ENCODE measurements at regions not wholly inside any gene's neighbourhood (a gene's known extent, or its start where the extent isn't known, plus 50 kb on each side); places are given as distances from the start of the nearest gene placed in this dataset.

DNA sequence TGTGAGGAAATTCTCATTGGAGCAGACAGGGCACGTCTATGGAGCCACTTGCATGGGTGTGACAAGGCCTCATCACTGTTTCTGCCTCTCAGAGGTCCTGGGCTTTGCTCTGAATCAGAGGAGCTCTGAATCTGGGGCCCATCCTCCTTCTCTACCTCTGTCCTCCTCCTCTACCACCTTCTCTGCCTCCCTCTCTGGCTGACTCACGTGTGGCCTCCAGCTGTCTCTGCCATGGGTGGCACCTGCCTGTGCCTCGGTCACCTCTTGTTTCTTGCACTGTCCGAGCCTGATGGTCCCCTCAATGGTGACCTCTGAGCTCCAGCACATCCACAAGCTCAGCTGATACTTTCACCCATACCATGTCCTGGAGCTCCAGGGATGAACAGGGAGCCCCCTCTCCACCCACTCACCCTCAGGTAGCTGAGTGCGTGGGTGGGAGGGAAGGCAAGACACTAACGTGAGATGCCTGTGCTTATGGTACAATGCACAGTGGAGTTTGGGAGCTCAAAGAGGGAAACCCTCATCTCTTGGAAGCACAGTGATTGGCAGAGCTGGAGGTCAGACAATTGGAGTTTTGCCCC, 116.4 kb upstream of the CRHR1 start:
- TF ChIP-seq, protein P1, sequence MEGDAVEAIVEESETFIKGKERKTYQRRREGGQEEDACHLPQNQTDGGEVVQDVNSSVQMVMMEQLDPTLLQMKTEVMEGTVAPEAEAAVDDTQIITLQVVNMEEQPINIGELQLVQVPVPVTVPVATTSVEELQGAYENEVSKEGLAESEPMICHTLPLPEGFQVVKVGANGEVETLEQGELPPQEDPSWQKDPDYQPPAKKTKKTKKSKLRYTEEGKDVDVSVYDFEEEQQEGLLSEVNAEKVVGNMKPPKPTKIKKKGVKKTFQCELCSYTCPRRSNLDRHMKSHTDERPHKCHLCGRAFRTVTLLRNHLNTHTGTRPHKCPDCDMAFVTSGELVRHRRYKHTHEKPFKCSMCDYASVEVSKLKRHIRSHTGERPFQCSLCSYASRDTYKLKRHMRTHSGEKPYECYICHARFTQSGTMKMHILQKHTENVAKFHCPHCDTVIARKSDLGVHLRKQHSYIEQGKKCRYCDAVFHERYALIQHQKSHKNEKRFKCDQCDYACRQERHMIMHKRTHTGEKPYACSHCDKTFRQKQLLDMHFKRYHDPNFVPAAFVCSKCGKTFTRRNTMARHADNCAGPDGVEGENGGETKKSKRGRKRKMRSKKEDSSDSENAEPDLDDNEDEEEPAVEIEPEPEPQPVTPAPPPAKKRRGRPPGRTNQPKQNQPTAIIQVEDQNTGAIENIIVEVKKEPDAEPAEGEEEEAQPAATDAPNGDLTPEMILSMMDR (IDR thresholded peaks at IDR 0.05): no peak
- no peak for TF ChIP-seq POLR2A (IDR thresholded peaks at IDR 0.05)

Data from testis (tissue), 2 donors.